Suprapubic skin (tissue), 4 donors: ENCODE measurements at regions not wholly inside any gene's neighbourhood (a gene's known extent, or its start where the extent isn't known, plus 50 kb on each side); places are given as distances from the start of the nearest gene placed in this dataset.
"Not testable (repeated sequence)": the region's sequence is repeated elsewhere in the genome, so short reads cannot be mapped to it uniquely, and the experiment has no call there.

Source experiments
- DNase-seq, 2 donors: peaks; one replicate each; pipeline ENCODE4 v3.0.0-alpha.2; 2019; ENCODE audit warnings: low spot score in 2 of 2
- H3K27ac ChIP-seq: fragments of 200-600 bp; sonication (generic); one replicate; pipeline ENCODE4 v1.5.1; 2019
- H3K27me3 ChIP-seq: fragments of 200-600 bp; sonication (generic); one replicate; pipeline ENCODE4 v1.5.1; 2019
- H3K36me3 ChIP-seq: fragments of 200-600 bp; sonication (generic); one replicate; pipeline ENCODE4 v1.5.1; 2019
- H3K4me1 ChIP-seq: fragments of 200-600 bp; sonication (generic); one replicate; pipeline ENCODE4 v1.5.1; 2019
- H3K4me3 ChIP-seq: fragments of 200-600 bp; sonication (generic); one replicate; pipeline ENCODE4 v1.5.1; 2019; ENCODE audit warnings: mild to moderate bottlenecking
- H3K9me3 ChIP-seq: fragments of 200-600 bp; sonication (generic); one replicate; pipeline ENCODE4 v1.5.1; 2019
- EP300 ChIP-seq: sonication (generic); formaldehyde crosslinking; IDR thresholded peaks from one replicate; pipeline ENCODE4 v1.6.1; 2017; ENCODE audit warnings: antibody characterized with exemption
- POLR2A ChIP-seq, 2 donors: fragments of 450-650 bp; IDR thresholded peaks; one replicate each; pipeline ENCODE4 v1.6.1; 2017; ENCODE audit warnings: antibody characterized with exemption in 2 of 2, mild to moderate bottlenecking in 2 of 2, moderate library complexity in 2 of 2
- POLR2AphosphoS5 ChIP-seq, 3 donors: sonication (generic); formaldehyde crosslinking; IDR thresholded peaks; one replicate each; pipeline ENCODE4 v1.6.1; 2017; ENCODE audit warnings: antibody characterized with exemption in 3 of 3
- WGBS: methylation state at CpG from one replicate; pipeline ENCODE4 v1.1.5; 2018; 5-methylcytosine and 5-hydroxymethylcytosine counted together
- TF ChIP-seq, protein P1 (sequence below), 2 donors: fragments of 200-600 bp in 1 of 2; fragments of 450-650 bp in 1 of 2; sonication (generic) in 1 of 2; IDR thresholded peaks; one replicate each; pipeline ENCODE4 v1.5.1; 2016 to 2019; ENCODE audit warnings: antibody characterized with exemption in 2 of 2, mild to moderate bottlenecking in 1 of 2, moderate library complexity in 1 of 2

DNA sequence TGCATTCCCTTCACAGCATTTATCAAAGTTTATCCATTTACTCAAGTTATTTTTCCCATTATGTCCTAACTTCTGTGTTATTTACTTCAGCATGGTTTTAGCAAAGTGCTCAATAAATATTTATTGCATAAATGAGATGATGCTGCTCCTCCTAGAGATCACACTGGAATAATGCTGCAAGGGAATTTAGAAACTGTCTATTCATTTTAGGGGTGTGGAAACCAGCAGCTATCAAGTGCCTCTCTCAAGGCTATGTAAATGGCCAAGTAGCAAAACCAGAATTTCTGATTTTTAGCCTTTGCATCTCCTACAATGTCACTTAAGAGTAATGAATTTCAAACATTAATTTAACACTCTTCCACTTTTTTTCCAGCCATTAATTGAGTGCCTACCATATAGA is 316.2 kb downstream of the COL12A1 start:
- DNase-seq: no peak
- no peaks in the 10 kb centered on the region for H3K27me3 ChIP-seq
- no peaks in the 10 kb centered on the region for H3K36me3 ChIP-seq
- TF ChIP-seq, protein P1, sequence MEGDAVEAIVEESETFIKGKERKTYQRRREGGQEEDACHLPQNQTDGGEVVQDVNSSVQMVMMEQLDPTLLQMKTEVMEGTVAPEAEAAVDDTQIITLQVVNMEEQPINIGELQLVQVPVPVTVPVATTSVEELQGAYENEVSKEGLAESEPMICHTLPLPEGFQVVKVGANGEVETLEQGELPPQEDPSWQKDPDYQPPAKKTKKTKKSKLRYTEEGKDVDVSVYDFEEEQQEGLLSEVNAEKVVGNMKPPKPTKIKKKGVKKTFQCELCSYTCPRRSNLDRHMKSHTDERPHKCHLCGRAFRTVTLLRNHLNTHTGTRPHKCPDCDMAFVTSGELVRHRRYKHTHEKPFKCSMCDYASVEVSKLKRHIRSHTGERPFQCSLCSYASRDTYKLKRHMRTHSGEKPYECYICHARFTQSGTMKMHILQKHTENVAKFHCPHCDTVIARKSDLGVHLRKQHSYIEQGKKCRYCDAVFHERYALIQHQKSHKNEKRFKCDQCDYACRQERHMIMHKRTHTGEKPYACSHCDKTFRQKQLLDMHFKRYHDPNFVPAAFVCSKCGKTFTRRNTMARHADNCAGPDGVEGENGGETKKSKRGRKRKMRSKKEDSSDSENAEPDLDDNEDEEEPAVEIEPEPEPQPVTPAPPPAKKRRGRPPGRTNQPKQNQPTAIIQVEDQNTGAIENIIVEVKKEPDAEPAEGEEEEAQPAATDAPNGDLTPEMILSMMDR (IDR thresholded peaks at IDR 0.05): no peak
- TF ChIP-seq POLR2AphosphoS5 (IDR thresholded peaks at IDR 0.05) (no peak), POLR2A (IDR thresholded peaks at IDR 0.05) (no peak), EP300 (no peak)
- no peaks in the 10 kb centered on the region for H3K9me3 ChIP-seq
- H3K27ac ChIP-seq: no peak overlapping the region
- H3K4me3 ChIP-seq: no peak overlapping the region
- H3K4me1 ChIP-seq: no peaks in the 10 kb centered on the region

DNA sequence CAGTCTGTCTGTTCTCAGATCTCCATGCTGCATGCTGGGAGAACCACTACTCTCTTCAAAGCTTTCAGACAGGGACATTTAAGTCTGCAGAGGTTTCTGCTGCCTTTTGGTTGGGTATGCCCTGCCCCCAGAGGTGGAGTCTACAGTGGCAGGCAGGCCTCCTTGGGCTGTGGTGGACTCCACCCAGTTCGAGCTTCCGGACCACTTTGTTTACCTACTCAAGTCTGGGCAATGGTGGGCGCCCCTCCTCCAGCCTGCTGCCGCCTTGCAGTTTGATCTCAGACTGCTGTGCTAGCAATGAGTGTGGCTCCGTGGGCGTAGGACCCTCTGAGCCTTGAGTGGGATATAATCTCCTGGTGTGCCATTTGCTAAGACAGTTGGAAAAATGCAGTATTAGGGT is 317.1 kb downstream of the COL12A1 start:
- H3K27ac ChIP-seq, H3K9me3 ChIP-seq, H3K4me3 ChIP-seq, DNase-seq, H3K27me3 ChIP-seq, H3K36me3 ChIP-seq, H3K4me1 ChIP-seq: not testable (repeated sequence)
- WGBS: 77% methylated on average over 6 of the region's 6 CpGs

DNA sequence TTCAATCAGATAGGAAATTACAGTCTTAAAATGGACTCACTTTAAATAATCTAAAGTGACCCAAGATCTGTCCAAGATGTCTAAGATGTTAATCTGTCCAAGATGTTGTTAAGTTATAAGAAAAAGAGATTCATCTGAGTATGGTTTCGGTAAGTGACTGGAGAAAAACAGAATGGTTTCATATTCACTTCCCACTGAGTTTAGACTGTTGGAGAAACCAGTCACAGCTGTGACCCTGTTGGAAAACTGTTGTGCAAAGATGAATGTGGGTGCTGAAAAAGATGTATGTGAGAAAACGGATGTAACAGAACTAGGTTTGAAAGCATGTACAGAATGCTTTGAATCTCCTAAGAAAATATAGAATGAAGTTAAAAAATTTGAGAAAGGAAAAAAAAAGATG is 325.9 kb downstream of the COL12A1 start:
- no peak for TF ChIP-seq EP300
- TF ChIP-seq POLR2A (IDR thresholded peaks at IDR 0.05): no peak
- TF ChIP-seq POLR2AphosphoS5 (IDR thresholded peaks at IDR 0.05): no peak
- TF ChIP-seq, protein P1 (IDR thresholded peaks at IDR 0.05): no peak
- WGBS: 58% methylated on average over 2 of the region's 2 CpGs
- H3K36me3 ChIP-seq: no peaks in the 10 kb centered on the region
- H3K4me1 ChIP-seq: peaks cover 11% of the 10 kb centered on the region
- no peaks in the 10 kb centered on the region for H3K27me3 ChIP-seq
- DNase-seq: no peak
- H3K27ac ChIP-seq: no peak overlapping the region
- no peaks in the 10 kb centered on the region for H3K9me3 ChIP-seq
- H3K4me3 ChIP-seq: no peak overlapping the region

DNA sequence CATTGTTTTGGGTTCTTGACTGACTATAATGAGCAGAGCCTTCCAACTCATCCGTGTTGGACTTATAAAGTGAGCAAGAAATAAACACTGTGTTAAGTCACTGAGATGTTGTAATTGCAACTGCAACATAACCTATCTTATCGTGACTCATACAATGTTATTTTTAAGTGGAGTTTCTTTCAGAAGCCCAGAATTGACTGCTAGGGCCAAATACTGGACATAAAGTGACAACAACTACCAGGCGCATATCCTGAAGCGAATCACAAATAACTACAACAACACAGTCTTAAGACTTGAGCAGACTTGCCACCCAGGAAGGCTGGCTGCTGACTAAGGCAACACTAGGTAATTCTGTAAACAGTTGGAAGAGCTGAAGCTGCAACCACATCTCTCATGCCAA is 326.6 kb downstream of the COL12A1 start:
- no peak for DNase-seq
- Histone ChIP-seq H3K36me3 (no peaks in the 10 kb centered on the region), H3K9me3 (no peaks in the 10 kb centered on the region), H3K27me3 (no peaks in the 10 kb centered on the region), H3K27ac (no peak overlapping the region), H3K4me3 (no peak overlapping the region), H3K4me1 (peaks cover 11% of the 10 kb centered on the region)
- TF ChIP-seq POLR2A (IDR thresholded peaks at IDR 0.05): no peak
- WGBS: 53% methylated on average over 4 of the region's 4 CpGs

DNA sequence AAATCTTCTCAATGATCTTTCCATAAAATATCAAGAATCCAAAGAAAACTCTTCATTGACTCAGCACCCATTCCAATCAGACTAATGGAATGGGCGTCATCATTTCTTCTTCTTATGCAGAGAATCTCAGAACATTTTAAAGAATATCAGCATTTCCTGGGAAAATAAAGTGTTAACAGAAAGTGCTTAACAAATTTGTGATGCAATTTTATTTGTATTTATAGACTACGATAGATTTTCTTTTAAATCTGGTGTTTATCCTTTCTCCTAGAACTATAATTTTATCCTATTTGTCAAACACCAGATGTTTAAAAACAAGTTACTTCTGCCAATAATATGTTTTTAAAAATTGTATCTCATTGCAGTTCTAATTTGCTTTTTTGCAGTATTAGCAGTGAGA is 330.7 kb downstream of the COL12A1 start:
- Histone ChIP-seq H3K36me3 (no peaks in the 10 kb centered on the region), H3K27me3 (no peaks in the 10 kb centered on the region), H3K4me3 (no peak overlapping the region), H3K9me3 (no peaks in the 10 kb centered on the region), H3K4me1 (peaks cover 11% of the 10 kb centered on the region), H3K27ac (no peak overlapping the region)
- DNase-seq: no peak
- TF ChIP-seq, protein P1 (IDR thresholded peaks at IDR 0.05): no peak
- TF ChIP-seq EP300 (no peak), POLR2AphosphoS5 (IDR thresholded peaks at IDR 0.05) (no peak), POLR2A (IDR thresholded peaks at IDR 0.05) (no peak)
- 77% methylated on average over 2 of the region's 2 CpGs for WGBS

DNA sequence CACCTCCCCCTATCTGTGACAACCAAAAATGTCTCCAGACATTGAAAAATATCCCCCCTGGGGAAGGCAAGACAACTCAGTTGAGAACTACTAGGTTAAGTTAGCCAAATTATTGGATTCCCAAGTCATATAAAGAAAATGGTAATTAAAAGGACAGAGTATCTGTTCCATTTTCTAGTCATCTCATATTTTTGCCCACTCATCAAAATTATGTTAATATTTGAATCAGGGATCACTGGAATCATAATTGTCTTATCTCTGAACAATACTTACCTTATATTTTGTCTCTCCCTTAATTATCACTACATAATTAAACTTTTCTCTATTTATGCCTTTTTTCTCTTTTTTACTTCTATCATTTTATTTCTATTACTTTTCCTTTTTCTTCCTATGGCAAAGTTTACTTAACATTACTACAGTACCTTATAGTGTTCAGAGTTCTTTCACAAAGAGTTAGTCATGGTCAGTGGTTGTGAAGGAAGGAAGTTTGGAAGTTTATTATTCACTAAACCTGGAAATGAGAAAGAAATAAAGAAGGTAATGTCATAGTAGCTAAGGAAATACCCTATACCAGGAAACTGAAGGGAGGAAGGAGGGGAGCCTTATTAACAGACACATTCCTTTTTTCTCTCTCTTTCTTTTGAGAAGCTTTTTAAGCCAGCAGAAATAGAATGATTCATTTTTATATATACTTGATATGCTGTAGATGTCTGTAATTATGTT is 332.9 kb downstream of the COL12A1 start:
- H3K27ac ChIP-seq: no peak overlapping the region
- H3K9me3 ChIP-seq: no peaks in the 10 kb centered on the region
- no peaks in the 10 kb centered on the region for H3K36me3 ChIP-seq
- H3K27me3 ChIP-seq: no peaks in the 10 kb centered on the region
- TF ChIP-seq POLR2A (IDR thresholded peaks at IDR 0.05): no peak
- no peak for TF ChIP-seq POLR2AphosphoS5 (IDR thresholded peaks at IDR 0.05)
- no peak for TF ChIP-seq EP300
- TF ChIP-seq, protein P1 (IDR thresholded peaks at IDR 0.05): no peak
- no peaks in the 10 kb centered on the region for H3K4me1 ChIP-seq
- no peak overlapping the region for H3K4me3 ChIP-seq
- no peak for DNase-seq
